MM.1S (cell line): ENCODE measurements at regions not wholly inside any gene's neighbourhood (a gene's known extent, or its start where the extent isn't known, plus 50 kb on each side); places are given as distances from the start of the nearest gene placed in this dataset.

Source experiments
- EZH2 ChIP-seq: fragments of 300-600 bp; sonication (generic); optimal IDR thresholded peaks from 2 replicates; pipeline ENCODE3; 2017; ENCODE audit warnings: low read depth, mild to moderate bottlenecking, antibody characterized with exemption, low read length, mixed read lengths
- EZH2phosphoT487 ChIP-seq: fragments of 300-600 bp; sonication (generic); IDR thresholded peaks from 2 replicates; pipeline ENCODE4 v1.6.1; 2018; ENCODE audit warnings: antibody characterized with exemption, low read length
- TF ChIP-seq, protein P1 (sequence below): fragments of 300-600 bp; sonication (generic); IDR thresholded peaks from 2 replicates; pipeline ENCODE4 v1.5.1; 2016; ENCODE audit warnings: antibody characterized with exemption, low read length, mixed read lengths

DNA sequence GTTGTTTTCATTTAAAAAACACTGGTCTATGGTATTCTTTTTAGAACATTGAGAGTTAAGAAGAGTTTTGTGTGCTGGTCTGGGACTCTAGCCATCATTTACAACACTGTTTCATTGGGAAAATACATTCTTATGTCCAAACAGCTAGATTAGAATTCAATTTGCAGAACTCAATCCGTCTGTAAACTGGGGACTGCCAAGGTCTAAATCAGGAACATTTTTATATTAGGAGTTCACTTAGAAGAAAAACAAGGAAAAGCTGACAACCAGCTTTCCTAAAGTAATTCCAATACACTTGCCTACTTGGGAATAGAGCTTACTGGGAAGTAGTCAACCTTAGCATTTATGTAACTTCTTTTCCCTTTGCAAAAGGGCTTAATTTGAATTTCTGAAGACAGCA lies 91.5 kb upstream of the RNF152 start:
- TF ChIP-seq, protein P1, sequence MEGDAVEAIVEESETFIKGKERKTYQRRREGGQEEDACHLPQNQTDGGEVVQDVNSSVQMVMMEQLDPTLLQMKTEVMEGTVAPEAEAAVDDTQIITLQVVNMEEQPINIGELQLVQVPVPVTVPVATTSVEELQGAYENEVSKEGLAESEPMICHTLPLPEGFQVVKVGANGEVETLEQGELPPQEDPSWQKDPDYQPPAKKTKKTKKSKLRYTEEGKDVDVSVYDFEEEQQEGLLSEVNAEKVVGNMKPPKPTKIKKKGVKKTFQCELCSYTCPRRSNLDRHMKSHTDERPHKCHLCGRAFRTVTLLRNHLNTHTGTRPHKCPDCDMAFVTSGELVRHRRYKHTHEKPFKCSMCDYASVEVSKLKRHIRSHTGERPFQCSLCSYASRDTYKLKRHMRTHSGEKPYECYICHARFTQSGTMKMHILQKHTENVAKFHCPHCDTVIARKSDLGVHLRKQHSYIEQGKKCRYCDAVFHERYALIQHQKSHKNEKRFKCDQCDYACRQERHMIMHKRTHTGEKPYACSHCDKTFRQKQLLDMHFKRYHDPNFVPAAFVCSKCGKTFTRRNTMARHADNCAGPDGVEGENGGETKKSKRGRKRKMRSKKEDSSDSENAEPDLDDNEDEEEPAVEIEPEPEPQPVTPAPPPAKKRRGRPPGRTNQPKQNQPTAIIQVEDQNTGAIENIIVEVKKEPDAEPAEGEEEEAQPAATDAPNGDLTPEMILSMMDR = no peak
- TF ChIP-seq EZH2phosphoT487 = no peak
- TF ChIP-seq EZH2 = no peak
